Stimulated activated naive B cell treated with anti-CD40 and anti-IgM and Interleukin-4, amounts not matched to agents 10 μg/mL and 1 μg/mL and 100 μg/mL, for 72 hours (primary cell): ENCODE measurements at regions not wholly inside any gene's neighbourhood (a gene's known extent, or its start where the extent isn't known, plus 50 kb on each side); places are given as distances from the start of the nearest gene placed in this dataset.
"Not testable (repeated sequence)": the region's sequence is repeated elsewhere in the genome, so short reads cannot be mapped to it uniquely, and the experiment has no call there.

Experiments
- ATAC-seq, 2 donors: fragments of 150-1000 bp; cut with Tn5 transposase; replicated peaks; 2 replicates each; pipeline ENCODE4 v1.10.0; 2021; ENCODE audit warnings: moderate library complexity in 1 of 2
- DNase-seq: peaks from one replicate; pipeline ENCODE4 v3.0.0; 2021
- H3K27ac Mint-ChIP-seq: one replicate; pipeline ENCODE4 v1.8.0; 2022; ENCODE audit warnings: mild to moderate bottlenecking, mixed read lengths
- H3K27me3 Mint-ChIP-seq, 2 donors: one replicate each; pipeline ENCODE4 v1.8.0; 2022; ENCODE audit warnings: mixed read lengths in 2 of 2
- H3K36me3 Mint-ChIP-seq, 2 donors: one replicate each; pipeline ENCODE4 v1.8.0; 2022; ENCODE audit warnings: mixed read lengths in 2 of 2, mild to moderate bottlenecking in 1 of 2
- H3K4me1 Mint-ChIP-seq, 2 donors: one replicate each; pipeline ENCODE4 v1.8.0; 2022; ENCODE audit warnings: mixed read lengths in 2 of 2, mild to moderate bottlenecking in 1 of 2
- H3K4me3 Mint-ChIP-seq, 2 donors: one replicate each; pipeline ENCODE4 v1.8.0; 2022; ENCODE audit warnings: mild to moderate bottlenecking in 2 of 2, mixed read lengths in 2 of 2, moderate library complexity in 1 of 2
- H3K9me3 Mint-ChIP-seq, 2 donors: one replicate each; pipeline ENCODE4 v1.8.0; 2022; ENCODE audit warnings: mixed read lengths in 2 of 2, mild to moderate bottlenecking in 1 of 2

- Mint-ChIP-seq H3K9me3 (peaks cover 22 to 28% of the 10 kb centered on the region in 2 donors), H3K36me3 (peaks cover 10 to 13% of the 10 kb centered on the region in 2 donors), H3K4me3 (no peak overlapping the region), H3K27ac (no peak overlapping the region), H3K4me1 (no peaks in the 10 kb centered on the region), H3K27me3 (peaks cover 0 to 5% of the 10 kb centered on the region in 2 donors)
- ATAC-seq (no peak), DNase-seq (no peak)
Measured at GRCh38 chr5:82975396-82975795, 101.8 kb downstream of the TMEM167A start.

- not testable (repeated sequence) for H3K4me1 Mint-ChIP-seq, DNase-seq, H3K27me3 Mint-ChIP-seq, H3K4me3 Mint-ChIP-seq, ATAC-seq, H3K27ac Mint-ChIP-seq
- peaks cover 10 to 13% of the 10 kb centered on the region in 2 donors for H3K36me3 Mint-ChIP-seq
- peaks cover 22 to 28% of the 10 kb centered on the region in 2 donors for H3K9me3 Mint-ChIP-seq
Measured at GRCh38 chr5:82974346-82974745, 102.8 kb downstream of the TMEM167A start.

GRCh38 chr5:82971901-82972300 lies 105.3 kb downstream of the TMEM167A start:
- peaks cover 7 to 13% of the 10 kb centered on the region in 2 donors for H3K36me3 Mint-ChIP-seq
- no peaks in the 10 kb centered on the region for H3K4me1 Mint-ChIP-seq
- DNase-seq (no peak), ATAC-seq (no peak)
- H3K9me3 Mint-ChIP-seq = peaks cover 24 to 31% of the 10 kb centered on the region in 2 donors
- H3K27ac Mint-ChIP-seq = no peak overlapping the region
- no peak overlapping the region for H3K4me3 Mint-ChIP-seq
- H3K27me3 Mint-ChIP-seq = peaks cover 0 to 5% of the 10 kb centered on the region in 2 donors

- H3K27ac Mint-ChIP-seq, H3K4me3 Mint-ChIP-seq, H3K27me3 Mint-ChIP-seq, H3K4me1 Mint-ChIP-seq, DNase-seq, ATAC-seq, H3K36me3 Mint-ChIP-seq: not testable (repeated sequence)
- H3K9me3 Mint-ChIP-seq = peaks cover 20 to 27% of the 10 kb centered on the region in 2 donors
Measured at GRCh38 chr5:82971034-82971806, 106.0 kb downstream of the TMEM167A start.

- not testable (repeated sequence) for H3K36me3 Mint-ChIP-seq, H3K4me3 Mint-ChIP-seq, H3K27ac Mint-ChIP-seq, H3K9me3 Mint-ChIP-seq, H3K27me3 Mint-ChIP-seq, H3K4me1 Mint-ChIP-seq
- DNase-seq = peak; percentile 3
- peak in 1 of 2 donors; percentile 34 for ATAC-seq
Measured at GRCh38 chr5:82969221-82969976, 107.8 kb downstream of the TMEM167A start.

GRCh38 chr5:82967072-82967471 lies 110.1 kb downstream of the TMEM167A start:
- Mint-ChIP-seq H3K36me3 (no peaks in the 10 kb centered on the region), H3K27ac (no peak overlapping the region), H3K9me3 (peaks cover 5 to 8% of the 10 kb centered on the region in 2 donors), H3K27me3 (no peaks in the 10 kb centered on the region), H3K4me1 (no peaks in the 10 kb centered on the region), H3K4me3 (no peak overlapping the region)
- no peak for ATAC-seq
- no peak for DNase-seq

GRCh38 chr5:82959466-82959865 lies 117.7 kb downstream of the TMEM167A start:
- DNase-seq = no peak
- Mint-ChIP-seq H3K9me3 (peaks cover 17% of the 10 kb centered on the region in 2 donors), H3K36me3 (peaks cover 0 to 4% of the 10 kb centered on the region in 2 donors), H3K27ac (no peak overlapping the region), H3K4me3 (no peak overlapping the region), H3K27me3 (no peaks in the 10 kb centered on the region), H3K4me1 (peaks cover 0 to 2% of the 10 kb centered on the region in 2 donors)
- ATAC-seq = no peak

- Mint-ChIP-seq H3K36me3 (peaks cover 0 to 4% of the 10 kb centered on the region in 2 donors), H3K9me3 (peaks cover 17% of the 10 kb centered on the region in 2 donors), H3K4me3 (no peak overlapping the region), H3K27ac (no peak overlapping the region), H3K4me1 (peaks cover 0 to 2% of the 10 kb centered on the region in 2 donors), H3K27me3 (no peaks in the 10 kb centered on the region)
- no peak for ATAC-seq
- no peak for DNase-seq
Measured at GRCh38 chr5:82956600-82956999, 120.6 kb downstream of the TMEM167A start.

GRCh38 chr5:82952326-82952725 lies 124.9 kb downstream of the TMEM167A start:
- Mint-ChIP-seq H3K36me3 (peaks cover 0 to 4% of the 10 kb centered on the region in 2 donors), H3K4me1 (no peaks in the 10 kb centered on the region), H3K27me3 (no peaks in the 10 kb centered on the region), H3K4me3 (no peak overlapping the region), H3K27ac (no peak overlapping the region), H3K9me3 (peaks cover 20 to 26% of the 10 kb centered on the region in 2 donors)
- DNase-seq (no peak), ATAC-seq (no peak)

GRCh38 chr5:82944267-82944666 lies 132.9 kb downstream of the TMEM167A start:
- not testable (repeated sequence) for H3K36me3 Mint-ChIP-seq, H3K9me3 Mint-ChIP-seq, H3K27me3 Mint-ChIP-seq, ATAC-seq, H3K4me3 Mint-ChIP-seq, DNase-seq, H3K4me1 Mint-ChIP-seq, H3K27ac Mint-ChIP-seq

GRCh38 chr5:82942083-82942881 lies 134.9 kb downstream of the TMEM167A start:
- H3K4me3 Mint-ChIP-seq = no peak overlapping the region
- peaks cover 2 to 5% of the 10 kb centered on the region in 2 donors for H3K4me1 Mint-ChIP-seq
- ATAC-seq (no peak), DNase-seq (no peak)
- peaks cover 1 to 4% of the 10 kb centered on the region in 2 donors for H3K9me3 Mint-ChIP-seq
- no peaks in the 10 kb centered on the region for H3K36me3 Mint-ChIP-seq
- H3K27me3 Mint-ChIP-seq = peaks cover 0 to 7% of the 10 kb centered on the region in 2 donors
- H3K27ac Mint-ChIP-seq = no peak overlapping the region

- Mint-ChIP-seq H3K36me3 (no peaks in the 10 kb centered on the region), H3K27ac (no peak overlapping the region), H3K4me3 (no peak overlapping the region), H3K27me3 (no peaks in the 10 kb centered on the region), H3K9me3 (peaks cover 0 to 5% of the 10 kb centered on the region in 2 donors), H3K4me1 (peaks cover 2 to 5% of the 10 kb centered on the region in 2 donors)
- DNase-seq (no peak), ATAC-seq (no peak)
Measured at GRCh38 chr5:82938901-82939725, 138.1 kb downstream of the TMEM167A start.

GRCh38 chr5:82932473-82933220 lies 144.5 kb downstream of the TMEM167A start:
- H3K9me3 Mint-ChIP-seq, H3K27me3 Mint-ChIP-seq: not testable (repeated sequence)

More at GRCh38 chr5:82932473-82933220, 144.5 kb downstream of the TMEM167A start:
- not testable (repeated sequence) for H3K4me1 Mint-ChIP-seq, DNase-seq, ATAC-seq, H3K4me3 Mint-ChIP-seq, H3K36me3 Mint-ChIP-seq, H3K27ac Mint-ChIP-seq
